ENCODE measurements at regions not wholly inside any gene's neighbourhood (a gene's known extent, or its start where the extent isn't known, plus 50 kb on each side); places are given as distances from the start of the nearest gene placed in this dataset.
"Not testable (repeated sequence)": the region's sequence is repeated elsewhere in the genome, so short reads cannot be mapped to it uniquely, and the experiment has no call there.

DNA sequence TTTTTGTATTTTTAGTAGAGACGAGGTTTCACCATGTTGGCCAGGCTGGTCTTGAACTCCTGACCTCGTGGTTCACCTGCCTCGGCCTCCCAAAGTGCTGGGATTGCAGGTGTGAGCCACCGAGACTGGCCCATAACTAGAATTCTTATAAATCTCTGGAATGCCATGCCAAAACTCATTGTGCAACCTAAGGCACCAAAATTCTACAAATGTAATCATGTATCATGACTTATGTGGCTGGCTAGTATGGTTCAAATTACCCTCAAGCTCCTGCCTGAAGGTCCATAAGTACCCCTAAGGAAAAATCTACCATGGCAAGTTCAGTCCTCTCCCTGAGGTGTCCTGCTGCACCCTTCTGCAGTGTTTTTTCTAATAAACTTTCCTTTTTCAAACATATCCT lies 63.8 kb upstream of the CSF1 start:
- TF ChIP-seq, protein P1, sequence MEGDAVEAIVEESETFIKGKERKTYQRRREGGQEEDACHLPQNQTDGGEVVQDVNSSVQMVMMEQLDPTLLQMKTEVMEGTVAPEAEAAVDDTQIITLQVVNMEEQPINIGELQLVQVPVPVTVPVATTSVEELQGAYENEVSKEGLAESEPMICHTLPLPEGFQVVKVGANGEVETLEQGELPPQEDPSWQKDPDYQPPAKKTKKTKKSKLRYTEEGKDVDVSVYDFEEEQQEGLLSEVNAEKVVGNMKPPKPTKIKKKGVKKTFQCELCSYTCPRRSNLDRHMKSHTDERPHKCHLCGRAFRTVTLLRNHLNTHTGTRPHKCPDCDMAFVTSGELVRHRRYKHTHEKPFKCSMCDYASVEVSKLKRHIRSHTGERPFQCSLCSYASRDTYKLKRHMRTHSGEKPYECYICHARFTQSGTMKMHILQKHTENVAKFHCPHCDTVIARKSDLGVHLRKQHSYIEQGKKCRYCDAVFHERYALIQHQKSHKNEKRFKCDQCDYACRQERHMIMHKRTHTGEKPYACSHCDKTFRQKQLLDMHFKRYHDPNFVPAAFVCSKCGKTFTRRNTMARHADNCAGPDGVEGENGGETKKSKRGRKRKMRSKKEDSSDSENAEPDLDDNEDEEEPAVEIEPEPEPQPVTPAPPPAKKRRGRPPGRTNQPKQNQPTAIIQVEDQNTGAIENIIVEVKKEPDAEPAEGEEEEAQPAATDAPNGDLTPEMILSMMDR (IDR thresholded peaks at IDR 0.05), result no peak
- Histone ChIP-seq H3K4me1 (ENCODE audit: low read depth) (no peaks in the 10 kb centered on the region), H3K36me3 (ENCODE audit: low read depth) (no peaks in the 10 kb centered on the region), H3K9me3 (no peaks in the 10 kb centered on the region), H3K4me3 (no peak overlapping the region)
- DNase-seq (no peak), ATAC-seq (no peak)
- intact Hi-C loops (cut with DNase I, micrococcal nuclease), result no loop called here

DNA sequence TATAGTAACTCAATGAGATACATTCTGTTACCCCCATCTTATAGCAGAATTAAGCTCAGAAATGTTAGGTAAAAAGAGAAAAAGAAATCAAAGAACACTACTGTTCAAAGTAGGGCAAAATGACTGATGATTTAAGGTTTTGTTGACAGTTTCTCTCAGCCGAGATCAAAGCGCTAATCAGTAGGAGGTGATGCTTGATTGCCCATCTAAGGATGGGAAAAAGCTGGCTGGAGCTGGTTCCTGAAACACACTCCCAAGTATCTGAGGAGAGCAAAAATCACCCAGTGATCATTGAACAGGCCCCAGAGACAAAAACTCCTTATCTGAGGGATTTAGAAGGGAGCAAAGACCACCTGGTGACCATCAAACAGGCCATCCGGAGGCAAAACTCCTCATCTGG lies 64.5 kb upstream of the CSF1 start:
- Histone ChIP-seq H3K36me3 (ENCODE audit: low read depth) (no peaks in the 10 kb centered on the region), H3K9me3 (no peaks in the 10 kb centered on the region), H3K4me1 (ENCODE audit: low read depth) (no peaks in the 10 kb centered on the region), H3K4me3 (no peak overlapping the region)
- intact Hi-C loops (cut with DNase I, micrococcal nuclease), result no loop called here
- DNase-seq, result no peak
- TF ChIP-seq, protein P1 (IDR thresholded peaks at IDR 0.05), result no peak
- ATAC-seq, result no peak

DNA sequence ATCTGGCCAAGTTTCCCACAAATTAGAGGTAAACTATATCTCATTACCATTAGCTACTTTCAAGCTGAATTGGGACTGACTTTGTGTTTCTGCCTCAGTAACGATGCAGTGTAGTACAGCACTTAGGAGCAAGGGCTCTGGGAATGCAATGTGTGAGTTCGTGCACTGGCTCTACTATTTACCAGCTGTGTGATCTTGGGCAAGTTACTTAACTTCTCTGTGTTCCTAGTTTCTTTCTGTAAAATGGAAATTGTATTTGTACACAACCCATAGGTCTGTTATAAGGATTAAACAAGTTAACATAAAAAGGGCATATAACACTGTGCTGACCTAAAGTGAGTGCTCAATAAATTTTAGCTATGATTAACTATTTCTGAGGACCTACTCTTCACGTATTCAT lies 65.0 kb upstream of the CSF1 start:
- no peak overlapping the region for H3K4me3 ChIP-seq
- H3K9me3 ChIP-seq, result no peaks in the 10 kb centered on the region
- intact Hi-C loops (cut with DNase I, micrococcal nuclease), result no loop called here
- H3K4me1 ChIP-seq (ENCODE audit: low read depth), result no peaks in the 10 kb centered on the region
- no peak for ATAC-seq
- no peak for DNase-seq
- no peaks in the 10 kb centered on the region for H3K36me3 ChIP-seq (ENCODE audit: low read depth)
- TF ChIP-seq, protein P1 (IDR thresholded peaks at IDR 0.05), result no peak

DNA sequence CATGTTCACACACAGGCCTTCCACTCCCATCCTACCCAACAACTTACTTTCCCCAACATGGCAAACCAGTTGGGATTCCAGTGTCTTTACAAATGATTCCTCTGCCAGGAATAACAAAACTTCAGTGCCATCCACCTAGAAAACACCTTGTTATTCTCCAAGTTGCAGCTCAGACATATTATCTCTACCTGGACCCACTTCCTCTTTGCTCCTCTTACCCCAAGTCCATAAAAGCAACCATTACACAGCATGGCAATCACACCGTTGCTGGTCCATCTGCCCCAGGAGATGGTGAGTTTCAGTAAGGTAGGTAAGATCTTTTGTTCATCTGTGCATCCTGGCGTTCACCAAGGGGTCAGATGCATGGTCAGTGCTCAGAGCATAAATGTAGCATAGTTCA lies 66.0 kb upstream of the CSF1 start:
- DNase-seq (no peak), ATAC-seq (no peak)
- Histone ChIP-seq H3K9me3 (no peaks in the 10 kb centered on the region), H3K4me1 (ENCODE audit: low read depth) (no peaks in the 10 kb centered on the region), H3K36me3 (ENCODE audit: low read depth) (no peaks in the 10 kb centered on the region), H3K4me3 (no peak overlapping the region)
- TF ChIP-seq, protein P1 (IDR thresholded peaks at IDR 0.05), result no peak
- intact Hi-C loops (cut with DNase I, micrococcal nuclease), result no loop called here

DNA sequence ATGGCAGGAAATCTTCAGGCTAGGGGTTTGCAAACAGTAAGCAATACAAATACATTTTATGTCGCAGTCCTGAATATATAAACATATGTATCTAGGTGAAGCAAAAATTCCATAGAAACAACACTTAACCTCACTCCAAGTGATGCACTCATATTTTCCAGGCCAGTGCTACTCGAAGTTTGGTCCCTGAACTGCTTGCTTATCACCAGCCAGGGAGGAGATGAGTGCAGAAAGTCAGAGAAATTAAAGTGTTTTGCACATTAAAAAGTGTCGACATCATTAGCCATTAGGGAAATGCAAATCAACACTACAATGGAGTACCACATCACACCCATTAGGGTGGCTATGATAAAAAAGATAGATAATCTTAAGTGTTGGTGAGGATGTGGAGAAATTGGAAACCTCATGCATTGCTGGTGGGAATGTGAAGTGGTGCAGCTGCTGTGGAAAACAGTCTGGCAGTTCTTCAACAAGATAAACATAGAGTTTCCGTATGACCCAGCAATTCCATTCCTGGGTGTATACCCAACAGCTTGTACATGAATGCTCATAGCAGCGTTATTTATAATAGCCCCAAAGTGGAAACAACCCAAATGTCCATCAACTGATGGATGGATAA lies 70.5 kb upstream of the CSF1 start:
- Histone ChIP-seq H3K4me1 (ENCODE audit: low read depth) (no peaks in the 10 kb centered on the region), H3K9me3 (peaks cover 4% of the 10 kb centered on the region), H3K36me3 (ENCODE audit: low read depth) (no peaks in the 10 kb centered on the region), H3K4me3 (no peak overlapping the region)
- intact Hi-C loops (cut with DNase I, micrococcal nuclease), result no loop called here
- ATAC-seq, result no peak
- DNase-seq, result no peak
- TF ChIP-seq, protein P1 (IDR thresholded peaks at IDR 0.05), result no peak

DNA sequence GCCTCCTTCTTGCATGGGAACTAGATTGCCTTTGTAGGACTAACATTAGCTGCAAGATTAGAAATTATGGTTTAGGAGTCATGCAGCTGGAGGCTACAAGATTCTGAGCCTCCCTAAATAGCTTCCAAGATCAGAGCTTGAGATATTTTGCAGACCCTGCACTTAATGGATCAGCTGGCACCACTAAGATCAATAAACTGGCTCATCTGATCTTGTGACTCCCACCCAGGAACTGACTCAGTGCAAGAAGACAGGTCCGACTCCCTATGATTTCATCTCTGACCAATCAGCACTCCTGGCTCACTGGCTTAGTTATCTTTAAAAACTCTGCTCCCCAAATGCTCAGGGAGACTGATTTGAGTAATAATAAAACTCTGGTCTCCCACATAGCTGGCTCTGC lies 71.4 kb upstream of the CSF1 start:
- H3K4me1 ChIP-seq (ENCODE audit: low read depth); intact Hi-C loops (cut with DNase I, micrococcal nuclease); DNase-seq; H3K9me3 ChIP-seq; H3K4me3 ChIP-seq; ATAC-seq; H3K36me3 ChIP-seq (ENCODE audit: low read depth): not testable (repeated sequence)
